ENCODE measurements at regions not wholly inside any gene's neighbourhood (a gene's known extent, or its start where the extent isn't known, plus 50 kb on each side); places are given as distances from the start of the nearest gene placed in this dataset.
A peak's percentile ranks its signal among the peaks of the same experiment; 100 is the strongest.

DNA sequence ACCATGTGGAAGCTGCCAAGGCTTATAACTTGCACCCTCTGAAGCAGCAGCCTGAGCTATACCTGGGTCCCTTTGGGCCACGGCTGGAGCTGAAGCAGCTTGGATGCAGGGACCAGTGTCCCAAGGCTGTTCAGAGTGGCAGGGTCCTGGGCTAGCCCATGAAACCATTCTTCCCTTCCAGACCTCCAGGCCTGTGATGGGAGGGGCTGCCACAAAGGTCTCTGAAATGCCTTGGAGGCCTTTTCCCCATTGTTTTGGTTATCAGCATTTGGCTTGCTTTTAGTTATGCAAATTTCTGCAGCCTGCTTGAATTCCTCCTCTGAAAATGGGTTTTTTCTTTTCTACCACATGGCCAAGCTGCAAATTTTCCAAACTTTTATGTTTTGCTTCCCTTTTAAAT is 433.7 kb upstream of the ACO1 start:
- H3K9me3 ChIP-seq (ENCODE audit: control extremely low read depth in 1 of 5, control insufficient read depth in 4 of 5, insufficient read depth in 2 of 5, low read depth in 1 of 5, low read length in 4 of 5) = peaks cover 0 to 2% (median 0%) of the 10 kb centered on the region in 5 experiments
- POLR2A ChIA-PET = no interaction called here
- no peak overlapping the region for H3K4me3 ChIP-seq (ENCODE audit: control insufficient read depth in 1 of 7, extremely low read depth in 1 of 7, insufficient read depth in 4 of 7, low read depth in 2 of 7, low read length in 6 of 7)
- H3K4me1 ChIP-seq (ENCODE audit: control extremely low read depth in 1 of 4, control insufficient read depth in 4 of 4, insufficient read depth in 4 of 4, low read length in 3 of 4) = no peaks in the 10 kb centered on the region
- no peaks in the 10 kb centered on the region for H3K36me3 ChIP-seq (ENCODE audit: control insufficient read depth in 4 of 4, insufficient read depth in 4 of 4, low read length in 3 of 4)
- WGBS (ENCODE audit: insufficient coverage) = 67% methylated on average over 1 of the region's 1 CpG
- CTCF ChIA-PET = no interaction called here
- no peaks in the 10 kb centered on the region for H3K27me3 ChIP-seq (replicated peaks in 2 of 5; ENCODE audit: control insufficient read depth in 4 of 5, insufficient read depth in 5 of 5, low read length in 4 of 5)
- no peak overlapping the region for H3K27ac ChIP-seq (ENCODE audit: insufficient read depth in 1 of 2, low read depth in 1 of 2, low read length in 2 of 2, poor library complexity in 1 of 2, severe bottlenecking in 2 of 2)
- no peak for DNase-seq

DNA sequence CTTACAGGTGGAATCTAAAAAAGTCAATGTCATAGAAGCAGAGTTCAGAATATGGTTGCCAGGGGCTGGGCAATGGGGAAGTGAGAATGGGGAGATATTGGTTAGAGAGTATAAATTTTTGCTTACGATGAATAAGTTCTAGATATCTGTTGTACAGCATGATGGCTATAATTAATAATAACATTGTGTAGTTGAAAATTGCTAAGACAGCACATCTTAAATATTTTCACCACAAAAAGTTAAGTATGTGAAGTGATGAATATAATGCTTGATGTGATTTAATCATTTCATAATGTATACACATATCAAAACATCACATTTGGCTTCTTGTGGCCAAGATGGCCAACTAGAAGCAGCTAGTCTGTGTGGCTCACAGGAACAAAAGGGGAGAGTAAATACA is 425.9 kb upstream of the ACO1 start:
- Histone ChIP-seq H3K9me3 (ENCODE audit: control extremely low read depth in 1 of 5, control insufficient read depth in 4 of 5, insufficient read depth in 2 of 5, low read depth in 1 of 5, low read length in 4 of 5) (peaks cover 0 to 26% (median 5%) of the 10 kb centered on the region in 5 experiments), H3K27me3 (replicated peaks in 2 of 5; ENCODE audit: control insufficient read depth in 4 of 5, insufficient read depth in 5 of 5, low read length in 4 of 5) (no peaks in the 10 kb centered on the region), H3K27ac (ENCODE audit: insufficient read depth in 1 of 2, low read depth in 1 of 2, low read length in 2 of 2, poor library complexity in 1 of 2, severe bottlenecking in 2 of 2) (no peak overlapping the region), H3K4me3 (ENCODE audit: control insufficient read depth in 1 of 7, extremely low read depth in 1 of 7, insufficient read depth in 4 of 7, low read depth in 2 of 7, low read length in 6 of 7) (no peak overlapping the region), H3K4me1 (ENCODE audit: control extremely low read depth in 1 of 4, control insufficient read depth in 4 of 4, insufficient read depth in 4 of 4, low read length in 3 of 4) (no peaks in the 10 kb centered on the region), H3K36me3 (ENCODE audit: control insufficient read depth in 4 of 4, insufficient read depth in 4 of 4, low read length in 3 of 4) (no peaks in the 10 kb centered on the region)
- DNase-seq = no peak
- POLR2A ChIA-PET = no interaction called here
- CTCF ChIA-PET = no interaction called here
- no CpG with 5 or more reads among the region's 1 CpG for WGBS (ENCODE audit: insufficient coverage)

DNA sequence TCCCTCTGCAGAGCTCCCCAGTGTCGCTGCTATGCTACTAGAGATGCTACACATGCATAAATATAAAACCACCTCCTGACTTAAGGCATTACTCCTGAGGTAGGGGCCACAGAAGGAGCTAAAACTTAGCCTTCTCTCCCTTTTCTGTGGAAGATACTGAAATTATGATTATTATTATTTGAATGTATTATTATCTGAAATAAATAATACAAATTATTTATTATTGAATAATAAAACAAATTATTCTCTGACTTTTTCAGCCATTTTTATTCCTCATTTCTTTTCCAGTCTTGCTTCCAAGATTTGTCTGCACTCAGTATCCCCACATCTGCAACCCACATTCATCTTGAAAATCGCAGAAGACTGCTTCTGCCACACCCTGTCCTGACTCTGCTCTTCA is 414.9 kb upstream of the ACO1 start:
- no CpG with 5 or more reads among the region's 2 CpGs for WGBS (ENCODE audit: insufficient coverage)
- POLR2A ChIA-PET = no interaction called here
- CTCF ChIA-PET = no interaction called here
- Histone ChIP-seq H3K4me1 (ENCODE audit: control extremely low read depth in 1 of 4, control insufficient read depth in 4 of 4, insufficient read depth in 4 of 4, low read length in 3 of 4) (no peaks in the 10 kb centered on the region), H3K27ac (ENCODE audit: insufficient read depth in 1 of 2, low read depth in 1 of 2, low read length in 2 of 2, poor library complexity in 1 of 2, severe bottlenecking in 2 of 2) (no peak overlapping the region), H3K36me3 (ENCODE audit: control insufficient read depth in 4 of 4, insufficient read depth in 4 of 4, low read length in 3 of 4) (no peaks in the 10 kb centered on the region), H3K4me3 (ENCODE audit: control insufficient read depth in 1 of 7, extremely low read depth in 1 of 7, insufficient read depth in 4 of 7, low read depth in 2 of 7, low read length in 6 of 7) (no peak overlapping the region), H3K27me3 (replicated peaks in 2 of 5; ENCODE audit: control insufficient read depth in 4 of 5, insufficient read depth in 5 of 5, low read length in 4 of 5) (no peaks in the 10 kb centered on the region), H3K9me3 (ENCODE audit: control extremely low read depth in 1 of 5, control insufficient read depth in 4 of 5, insufficient read depth in 2 of 5, low read depth in 1 of 5, low read length in 4 of 5) (no peaks in the 10 kb centered on the region)
- no peak for DNase-seq

DNA sequence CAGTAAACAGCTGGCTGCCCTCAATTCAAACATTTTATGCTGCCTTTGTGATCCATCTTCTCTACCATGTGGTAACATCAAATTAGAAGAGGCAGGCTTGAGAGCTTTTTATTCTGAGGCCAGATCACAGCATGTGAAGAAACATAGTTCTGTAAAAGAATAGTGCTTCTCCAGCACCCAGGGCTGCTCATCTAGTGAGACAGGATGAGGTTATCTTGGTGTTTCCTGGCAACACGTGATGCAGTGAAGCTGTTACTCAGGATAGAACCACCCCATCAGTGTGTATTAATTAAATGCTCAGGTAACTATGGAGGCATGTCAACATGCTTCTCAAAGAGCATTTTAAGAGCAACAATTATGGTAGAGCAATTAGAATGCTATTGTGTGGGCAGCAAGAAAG is 400.5 kb upstream of the ACO1 start:
- H3K4me3 ChIP-seq (ENCODE audit: control insufficient read depth in 1 of 7, extremely low read depth in 1 of 7, insufficient read depth in 4 of 7, low read depth in 2 of 7, low read length in 6 of 7) = no peak overlapping the region
- CTCF ChIA-PET = no interaction called here
- H3K36me3 ChIP-seq (ENCODE audit: control insufficient read depth in 4 of 4, insufficient read depth in 4 of 4, low read length in 3 of 4) = no peaks in the 10 kb centered on the region
- 20% methylated on average over 1 of the region's 1 CpG for WGBS (ENCODE audit: insufficient coverage)
- H3K27me3 ChIP-seq (replicated peaks in 2 of 5; ENCODE audit: control insufficient read depth in 4 of 5, insufficient read depth in 5 of 5, low read length in 4 of 5) = no peaks in the 10 kb centered on the region
- POLR2A ChIA-PET = no interaction called here
- H3K27ac ChIP-seq (ENCODE audit: insufficient read depth in 1 of 2, low read depth in 1 of 2, low read length in 2 of 2, poor library complexity in 1 of 2, severe bottlenecking in 2 of 2) = no peak overlapping the region
- peaks cover 0 to 8% (median 0%) of the 10 kb centered on the region in 5 experiments for H3K9me3 ChIP-seq (ENCODE audit: control extremely low read depth in 1 of 5, control insufficient read depth in 4 of 5, insufficient read depth in 2 of 5, low read depth in 1 of 5, low read length in 4 of 5)
- H3K4me1 ChIP-seq (ENCODE audit: control extremely low read depth in 1 of 4, control insufficient read depth in 4 of 4, insufficient read depth in 4 of 4, low read length in 3 of 4) = no peaks in the 10 kb centered on the region
- DNase-seq = no peak

DNA sequence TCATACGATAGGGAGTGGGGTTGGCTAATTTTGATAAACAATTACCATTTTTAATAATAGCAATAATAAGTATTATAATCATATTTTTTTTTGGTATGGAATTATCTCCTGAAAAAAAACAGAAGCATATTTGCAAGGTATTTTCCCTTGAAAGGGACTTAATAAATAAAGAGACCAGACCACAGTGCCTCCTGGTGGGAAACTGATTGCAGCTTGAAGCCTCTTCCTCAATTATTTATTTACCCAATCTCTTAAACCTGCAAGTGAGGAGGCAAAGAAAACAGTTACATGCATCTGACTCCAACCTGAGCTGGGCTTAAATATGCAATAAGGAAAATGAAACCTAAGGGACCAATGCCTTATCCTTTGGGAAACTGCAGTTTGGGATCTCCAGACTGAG is 388.1 kb upstream of the ACO1 start:
- H3K27ac ChIP-seq (ENCODE audit: insufficient read depth in 1 of 2, low read depth in 1 of 2, low read length in 2 of 2, poor library complexity in 1 of 2, severe bottlenecking in 2 of 2) = no peak overlapping the region
- H3K4me1 ChIP-seq (ENCODE audit: control extremely low read depth in 1 of 4, control insufficient read depth in 4 of 4, insufficient read depth in 4 of 4, low read length in 3 of 4) = no peaks in the 10 kb centered on the region
- ChIA-PET CTCF (no interaction called here), POLR2A (interaction anchor here (0.6 kb wide), 1 partner anchor 135 kb away, joined by 3 read pairs; no protein-coding TSS in a partner anchor)
- H3K27me3 ChIP-seq (replicated peaks in 2 of 5; ENCODE audit: control insufficient read depth in 4 of 5, insufficient read depth in 5 of 5, low read length in 4 of 5) = no peaks in the 10 kb centered on the region
- H3K9me3 ChIP-seq (ENCODE audit: control extremely low read depth in 1 of 5, control insufficient read depth in 4 of 5, insufficient read depth in 2 of 5, low read depth in 1 of 5, low read length in 4 of 5) = no peaks in the 10 kb centered on the region
- no CpG with 5 or more reads among the region's 1 CpG for WGBS (ENCODE audit: insufficient coverage)
- no peaks in the 10 kb centered on the region for H3K36me3 ChIP-seq (ENCODE audit: control insufficient read depth in 4 of 4, insufficient read depth in 4 of 4, low read length in 3 of 4)
- H3K4me3 ChIP-seq (ENCODE audit: control insufficient read depth in 1 of 7, extremely low read depth in 1 of 7, insufficient read depth in 4 of 7, low read depth in 2 of 7, low read length in 6 of 7) = no peak overlapping the region
- peak in 2 of 3 donors; percentile 1 to 3 for DNase-seq

DNA sequence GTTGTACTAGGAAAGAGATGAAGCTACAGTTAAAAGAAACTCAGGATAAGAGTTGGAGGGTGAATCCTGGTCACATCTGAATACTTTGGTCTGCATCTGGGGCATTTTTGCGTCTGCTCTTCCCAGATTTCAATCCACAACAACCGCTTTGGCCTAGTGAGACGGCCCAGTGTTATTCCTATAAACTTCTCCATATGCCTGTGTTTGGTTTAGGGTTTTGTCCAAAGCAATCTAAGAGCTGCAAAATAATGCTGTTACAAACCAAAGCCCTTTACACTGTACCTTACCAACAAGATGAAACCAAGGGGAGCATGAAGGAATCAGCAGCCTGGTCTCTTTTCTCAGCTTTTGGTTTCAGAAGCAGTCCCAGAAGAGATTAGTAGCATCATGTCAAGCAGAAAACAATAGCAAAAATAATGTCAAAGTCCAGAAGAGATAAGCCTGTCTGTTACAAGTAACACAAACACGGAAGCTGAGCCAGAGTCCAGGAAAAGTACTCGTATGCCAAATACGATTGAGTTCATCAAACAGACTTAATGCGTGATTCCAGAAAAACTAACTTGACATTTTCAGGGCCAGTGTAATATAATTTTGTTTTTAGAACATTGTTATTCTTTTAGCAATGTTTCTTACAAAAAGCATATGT is 379.9 kb upstream of the ACO1 start:
- no peaks in the 10 kb centered on the region for H3K9me3 ChIP-seq (ENCODE audit: control extremely low read depth in 1 of 5, control insufficient read depth in 4 of 5, insufficient read depth in 2 of 5, low read depth in 1 of 5, low read length in 4 of 5)
- DNase-seq = no peak
- no peaks in the 10 kb centered on the region for H3K4me1 ChIP-seq (ENCODE audit: control extremely low read depth in 1 of 4, control insufficient read depth in 4 of 4, insufficient read depth in 4 of 4, low read length in 3 of 4)
- no peak overlapping the region for H3K27ac ChIP-seq (ENCODE audit: insufficient read depth in 1 of 2, low read depth in 1 of 2, low read length in 2 of 2, poor library complexity in 1 of 2, severe bottlenecking in 2 of 2)
- H3K27me3 ChIP-seq (replicated peaks in 2 of 5; ENCODE audit: control insufficient read depth in 4 of 5, insufficient read depth in 5 of 5, low read length in 4 of 5) = no peaks in the 10 kb centered on the region
- 98% methylated on average over 5 of the region's 7 CpGs for WGBS (ENCODE audit: insufficient coverage)
- no peak overlapping the region for H3K4me3 ChIP-seq (ENCODE audit: control insufficient read depth in 1 of 7, extremely low read depth in 1 of 7, insufficient read depth in 4 of 7, low read depth in 2 of 7, low read length in 6 of 7)
- ChIA-PET CTCF (no interaction called here), POLR2A (no interaction called here)
- no peaks in the 10 kb centered on the region for H3K36me3 ChIP-seq (ENCODE audit: control insufficient read depth in 4 of 4, insufficient read depth in 4 of 4, low read length in 3 of 4)

DNA sequence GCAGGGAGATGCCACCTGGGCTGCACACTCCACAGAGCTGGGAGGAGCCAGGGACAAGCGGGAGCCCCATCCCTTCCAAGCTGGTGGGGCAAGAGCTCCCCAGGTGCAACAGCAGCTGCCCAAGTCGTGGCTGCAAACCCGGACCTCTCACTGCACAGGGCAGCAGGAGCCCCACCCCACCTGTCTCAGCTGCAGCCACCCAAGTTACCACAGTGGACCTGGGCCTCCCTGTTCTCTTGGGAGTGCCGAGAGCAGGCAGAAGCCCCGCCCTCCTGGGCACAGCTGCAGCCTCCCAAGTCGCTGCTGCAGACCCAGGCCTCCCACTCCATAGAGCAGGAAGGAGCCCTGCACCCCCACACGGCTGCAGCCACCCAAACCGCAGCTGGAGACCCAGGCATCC is 374.1 kb upstream of the ACO1 start:
- Histone ChIP-seq H3K36me3 (ENCODE audit: control insufficient read depth in 4 of 4, insufficient read depth in 4 of 4, low read length in 3 of 4) (no peaks in the 10 kb centered on the region), H3K27me3 (replicated peaks in 2 of 5; ENCODE audit: control insufficient read depth in 4 of 5, insufficient read depth in 5 of 5, low read length in 4 of 5) (no peaks in the 10 kb centered on the region), H3K9me3 (ENCODE audit: control extremely low read depth in 1 of 5, control insufficient read depth in 4 of 5, insufficient read depth in 2 of 5, low read depth in 1 of 5, low read length in 4 of 5) (no peaks in the 10 kb centered on the region), H3K27ac (ENCODE audit: insufficient read depth in 1 of 2, low read depth in 1 of 2, low read length in 2 of 2, poor library complexity in 1 of 2, severe bottlenecking in 2 of 2) (no peak overlapping the region), H3K4me1 (ENCODE audit: control extremely low read depth in 1 of 4, control insufficient read depth in 4 of 4, insufficient read depth in 4 of 4, low read length in 3 of 4) (no peaks in the 10 kb centered on the region), H3K4me3 (ENCODE audit: control insufficient read depth in 1 of 7, extremely low read depth in 1 of 7, insufficient read depth in 4 of 7, low read depth in 2 of 7, low read length in 6 of 7) (no peak overlapping the region)
- ChIA-PET POLR2A (no interaction called here), CTCF (no interaction called here)
- 92% methylated on average over 8 of the region's 8 CpGs for WGBS (ENCODE audit: insufficient coverage)
- no peak for DNase-seq
